Tibial nerve (tissue), 4 donors: ENCODE measurements at regions not wholly inside any gene's neighbourhood (a gene's known extent, or its start where the extent isn't known, plus 50 kb on each side); places are given as distances from the start of the nearest gene placed in this dataset.

Experiments used
- DNase-seq, 2 donors: peaks; one replicate each; pipeline ENCODE4 v3.0.0-alpha.2; 2019; ENCODE audit warnings: low spot score in 2 of 2
- H3K27ac ChIP-seq, 4 donors: fragments of 200-600 bp; sonication (generic) in 3 of 4; one replicate each; pipeline ENCODE4 v1.5.1; 2017 to 2019; ENCODE audit warnings: mild to moderate bottlenecking in 1 of 4
- H3K27me3 ChIP-seq, 2 donors: fragments of 200-600 bp; sonication (generic) in 1 of 2; one replicate each; pipeline versions ENCODE4 v1.5.1 to v1.6.0; 2017 to 2019
- H3K36me3 ChIP-seq, 3 donors: fragments of 200-600 bp; sonication (generic); one replicate each; pipeline ENCODE4 v1.5.1; 2018 to 2019
- H3K4me1 ChIP-seq, 4 donors: fragments of 200-600 bp; sonication (generic) in 3 of 4; one replicate each; pipeline ENCODE4 v1.5.1; 2017 to 2019
- H3K4me3 ChIP-seq, 4 donors: fragments of 200-600 bp; sonication (generic) in 3 of 4; one replicate each; pipeline ENCODE4 v1.5.1; 2017 to 2019; ENCODE audit warnings: mild to moderate bottlenecking in 1 of 4, moderate library complexity in 1 of 4
- H3K9me3 ChIP-seq, 4 donors: fragments of 200-600 bp; sonication (generic) in 3 of 4; one replicate each; pipeline ENCODE4 v1.5.1; 2017 to 2019
- EP300 ChIP-seq, 2 donors: sonication (generic); formaldehyde crosslinking; IDR thresholded peaks; one replicate each; pipeline ENCODE4 v1.6.1; 2017; ENCODE audit warnings: antibody characterized with exemption in 2 of 2, mild to moderate bottlenecking in 1 of 2
- POLR2A ChIP-seq, 2 donors: fragments of 450-650 bp; IDR thresholded peaks; one replicate each; pipeline ENCODE4 v1.6.1; 2017; ENCODE audit warnings: antibody characterized with exemption in 2 of 2, mild to moderate bottlenecking in 2 of 2, moderate library complexity in 2 of 2
- WGBS, 2 donors: methylation state at CpG; one replicate each; pipeline ENCODE4 v1.1.5; 2018; 5-methylcytosine and 5-hydroxymethylcytosine counted together
- TF ChIP-seq, protein P1 (sequence below), 5 experiments: fragments of 200-600 bp in 3 of 5; fragments of 450-650 bp in 2 of 5; sonication (generic) in 3 of 5; IDR thresholded peaks; one replicate each; pipeline ENCODE4 v1.5.1; 2016 to 2019; ENCODE audit warnings: antibody characterized with exemption in 5 of 5, mild to moderate bottlenecking in 3 of 5, moderate library complexity in 2 of 5

DNA sequence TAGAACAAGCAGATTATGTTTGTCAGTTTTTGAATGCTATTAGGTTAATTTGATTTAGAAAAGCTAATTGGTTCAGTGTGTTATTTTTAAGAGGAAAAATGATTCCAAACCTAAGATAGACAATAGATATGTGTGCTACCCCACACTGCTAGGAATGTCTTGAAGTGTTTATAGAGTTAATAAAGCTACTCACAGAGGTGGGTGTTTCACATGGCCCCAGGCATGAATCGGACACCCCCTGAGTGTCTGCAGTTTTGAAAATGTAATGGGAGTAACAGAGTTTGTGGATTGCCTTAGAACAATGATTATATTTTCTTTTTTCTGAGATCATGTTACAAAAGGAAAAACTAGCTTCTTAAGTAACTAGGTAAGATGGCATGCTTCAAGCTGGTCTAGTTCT, 348.3 kb downstream of the ADCYAP1 start:
- 18 to 29% methylated on average over 1 of the region's 1 CpG for WGBS, 2 donors
- H3K4me1 ChIP-seq, result no peaks in the 10 kb centered on the region
- H3K9me3 ChIP-seq, result no peaks in the 10 kb centered on the region
- no peaks in the 10 kb centered on the region for H3K36me3 ChIP-seq
- no peak for DNase-seq
- H3K4me3 ChIP-seq, result no peak overlapping the region
- TF ChIP-seq POLR2A (IDR thresholded peaks at IDR 0.05) (no peak), EP300 (IDR thresholded peaks at IDR 0.05) (no peak)
- TF ChIP-seq, protein P1, sequence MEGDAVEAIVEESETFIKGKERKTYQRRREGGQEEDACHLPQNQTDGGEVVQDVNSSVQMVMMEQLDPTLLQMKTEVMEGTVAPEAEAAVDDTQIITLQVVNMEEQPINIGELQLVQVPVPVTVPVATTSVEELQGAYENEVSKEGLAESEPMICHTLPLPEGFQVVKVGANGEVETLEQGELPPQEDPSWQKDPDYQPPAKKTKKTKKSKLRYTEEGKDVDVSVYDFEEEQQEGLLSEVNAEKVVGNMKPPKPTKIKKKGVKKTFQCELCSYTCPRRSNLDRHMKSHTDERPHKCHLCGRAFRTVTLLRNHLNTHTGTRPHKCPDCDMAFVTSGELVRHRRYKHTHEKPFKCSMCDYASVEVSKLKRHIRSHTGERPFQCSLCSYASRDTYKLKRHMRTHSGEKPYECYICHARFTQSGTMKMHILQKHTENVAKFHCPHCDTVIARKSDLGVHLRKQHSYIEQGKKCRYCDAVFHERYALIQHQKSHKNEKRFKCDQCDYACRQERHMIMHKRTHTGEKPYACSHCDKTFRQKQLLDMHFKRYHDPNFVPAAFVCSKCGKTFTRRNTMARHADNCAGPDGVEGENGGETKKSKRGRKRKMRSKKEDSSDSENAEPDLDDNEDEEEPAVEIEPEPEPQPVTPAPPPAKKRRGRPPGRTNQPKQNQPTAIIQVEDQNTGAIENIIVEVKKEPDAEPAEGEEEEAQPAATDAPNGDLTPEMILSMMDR (IDR thresholded peaks at IDR 0.05), result no peak
- H3K27ac ChIP-seq, result no peak overlapping the region
- no peaks in the 10 kb centered on the region for H3K27me3 ChIP-seq

DNA sequence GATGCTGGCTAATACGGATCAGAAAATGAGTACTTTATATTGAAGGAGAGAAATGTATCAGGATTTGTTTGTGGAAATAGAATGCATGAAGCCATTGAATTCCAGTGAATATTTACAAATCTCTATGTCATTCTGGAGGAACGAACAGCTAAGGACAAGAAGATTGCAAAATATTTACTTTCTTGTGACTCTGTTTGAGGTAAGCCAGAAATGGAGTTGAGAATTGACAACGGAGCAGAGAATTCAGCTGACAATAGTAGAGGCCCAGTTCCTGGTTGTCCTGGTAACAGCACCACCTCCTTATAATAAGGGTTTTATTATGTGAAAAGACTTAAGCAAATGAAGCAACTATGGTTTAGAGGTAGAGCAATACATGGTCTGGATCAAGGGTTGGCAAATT, 349.2 kb downstream of the ADCYAP1 start:
- Histone ChIP-seq H3K4me1 (no peaks in the 10 kb centered on the region), H3K4me3 (no peak overlapping the region), H3K36me3 (no peaks in the 10 kb centered on the region), H3K27me3 (no peaks in the 10 kb centered on the region), H3K9me3 (no peaks in the 10 kb centered on the region), H3K27ac (no peak overlapping the region)
- TF ChIP-seq EP300 (IDR thresholded peaks at IDR 0.05) (no peak), POLR2A (IDR thresholded peaks at IDR 0.05) (no peak)
- TF ChIP-seq, protein P1 (IDR thresholded peaks at IDR 0.05), result no peak
- no peak for DNase-seq
- WGBS, 2 donors, result 57 to 62% methylated on average over 3 of the region's 3 CpGs

DNA sequence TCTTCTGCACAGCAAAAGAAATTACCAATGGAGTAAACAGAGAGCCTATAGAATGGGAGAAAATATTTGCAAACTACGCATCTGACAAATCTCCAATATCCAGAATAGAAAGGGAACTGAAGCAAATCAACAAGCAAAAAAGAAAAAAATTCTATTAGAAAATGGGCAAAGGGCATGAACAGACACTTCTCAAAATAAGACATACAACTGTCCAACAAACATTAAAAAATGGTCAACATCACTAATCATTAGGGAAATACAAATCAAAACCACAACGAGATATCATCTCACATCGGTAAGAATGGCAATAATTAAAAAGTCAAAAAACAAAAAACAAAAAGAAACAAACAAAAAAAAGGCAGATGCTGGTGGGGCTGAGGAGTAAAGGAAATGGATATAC, 356.4 kb downstream of the ADCYAP1 start:
- WGBS, 2 donors, result 95 to 96% methylated on average over 3 of the region's 3 CpGs
- Histone ChIP-seq H3K4me3 (no peak overlapping the region), H3K36me3 (no peaks in the 10 kb centered on the region), H3K27ac (no peak overlapping the region), H3K9me3 (peaks cover 0 to 10% (median 0%) of the 10 kb centered on the region in 4 donors), H3K4me1 (no peaks in the 10 kb centered on the region), H3K27me3 (no peaks in the 10 kb centered on the region)
- no peak for TF ChIP-seq EP300 (IDR thresholded peaks at IDR 0.05)
- TF ChIP-seq POLR2A (IDR thresholded peaks at IDR 0.05), result no peak
- TF ChIP-seq, protein P1 (IDR thresholded peaks at IDR 0.05), result no peak
- no peak for DNase-seq

DNA sequence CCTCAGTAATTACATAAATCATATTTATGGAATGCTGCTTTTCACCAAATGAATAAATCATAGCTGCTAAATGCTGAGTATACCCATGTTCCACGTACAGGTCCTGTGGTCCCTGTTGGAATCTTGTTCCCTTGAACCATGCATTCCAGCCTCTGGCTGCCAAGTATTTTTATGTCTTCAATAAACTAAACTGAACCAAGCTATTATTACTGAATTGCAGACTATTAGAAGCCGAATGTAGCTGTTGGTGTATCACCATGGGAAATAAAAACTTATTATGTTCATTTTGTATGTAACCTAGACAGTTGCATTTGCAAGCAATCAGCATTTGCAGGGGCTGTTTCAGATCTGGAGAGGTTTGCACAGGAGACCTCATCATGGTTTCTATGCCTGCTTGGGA, 362.4 kb downstream of the ADCYAP1 start:
- Histone ChIP-seq H3K4me1 (no peaks in the 10 kb centered on the region), H3K4me3 (no peak overlapping the region), H3K27ac (no peak overlapping the region), H3K36me3 (no peaks in the 10 kb centered on the region), H3K9me3 (no peaks in the 10 kb centered on the region), H3K27me3 (no peaks in the 10 kb centered on the region)
- TF ChIP-seq EP300 (IDR thresholded peaks at IDR 0.05), result no peak
- DNase-seq, result no peak
- WGBS, 2 donors, result 37 to 41% methylated on average over 2 of the region's 2 CpGs

DNA sequence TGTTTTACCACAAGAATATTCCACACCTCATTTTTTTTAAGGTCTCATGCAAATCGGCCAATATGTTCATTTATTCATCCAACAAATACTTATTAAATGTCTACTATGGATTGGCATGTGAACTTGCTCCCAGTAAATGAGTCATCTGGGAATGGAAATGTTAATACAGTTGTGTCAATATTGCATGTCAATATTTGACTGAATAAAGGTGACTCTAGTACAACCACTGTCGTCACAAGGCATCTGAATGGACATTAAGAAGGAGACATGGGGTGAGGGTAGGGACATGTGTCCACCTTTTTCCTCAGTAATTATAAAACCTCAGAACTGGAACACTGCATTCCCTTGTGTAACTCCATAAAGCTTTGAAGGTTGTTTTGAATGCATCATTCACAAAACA, 365.4 kb downstream of the ADCYAP1 start:
- 68 to 71% methylated on average over 2 of the region's 2 CpGs for WGBS, 2 donors
- no peaks in the 10 kb centered on the region for H3K4me1 ChIP-seq
- TF ChIP-seq, protein P1 (IDR thresholded peaks at IDR 0.05), result no peak
- TF ChIP-seq POLR2A (IDR thresholded peaks at IDR 0.05), result no peak
- TF ChIP-seq EP300 (IDR thresholded peaks at IDR 0.05), result no peak
- no peaks in the 10 kb centered on the region for H3K9me3 ChIP-seq
- H3K27me3 ChIP-seq, result no peaks in the 10 kb centered on the region
- no peak overlapping the region for H3K27ac ChIP-seq
- DNase-seq, result no peak
- no peak overlapping the region for H3K4me3 ChIP-seq
- no peaks in the 10 kb centered on the region for H3K36me3 ChIP-seq

DNA sequence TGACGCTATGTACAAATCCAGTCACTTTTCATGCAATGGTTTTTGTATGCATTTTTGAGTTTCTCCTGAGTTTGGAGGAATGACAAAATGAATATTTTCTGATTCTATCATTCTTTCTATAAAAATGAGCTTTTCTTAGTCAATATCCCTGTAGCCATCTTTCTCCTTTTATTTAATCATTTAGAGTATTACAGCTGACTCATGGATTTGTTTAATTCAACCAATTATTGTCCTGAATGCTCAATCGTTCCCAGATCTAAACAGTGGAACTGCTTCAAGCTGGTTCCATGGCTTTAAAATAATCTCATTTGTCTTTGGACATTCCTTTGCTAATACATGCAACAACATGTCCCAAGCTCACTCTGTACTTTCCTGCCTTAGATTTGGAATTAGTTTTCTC, 368.8 kb downstream of the ADCYAP1 start:
- Histone ChIP-seq H3K4me1 (no peaks in the 10 kb centered on the region), H3K27ac (no peak overlapping the region), H3K9me3 (peaks cover 0 to 6% (median 0%) of the 10 kb centered on the region in 4 donors), H3K36me3 (no peaks in the 10 kb centered on the region), H3K27me3 (no peaks in the 10 kb centered on the region), H3K4me3 (no peak overlapping the region)
- 79 to 85% methylated on average over 2 of the region's 2 CpGs for WGBS, 2 donors
- TF ChIP-seq POLR2A (IDR thresholded peaks at IDR 0.05), result no peak
- TF ChIP-seq, protein P1 (IDR thresholded peaks at IDR 0.05), result no peak
- no peak for TF ChIP-seq EP300 (IDR thresholded peaks at IDR 0.05)
- no peak for DNase-seq
